H54 (cell line): ENCODE measurements at regions not wholly inside any gene's neighbourhood (a gene's known extent, or its start where the extent isn't known, plus 50 kb on each side); places are given as distances from the start of the nearest gene placed in this dataset.
A peak's percentile ranks its signal among the peaks of the same experiment; 100 is the strongest.

Experiments
- DNase-seq: peaks from one replicate; pipeline ENCODE4 v3.0.0; 2011; ENCODE audit warnings: low spot score, mixed read lengths; ENCODE audit not compliant: insufficient read length
- FAIRE-seq: peaks from 3 replicates; lab custom pipeline; 2011; peaks lifted over from hg19 to GRCh38; lab: Jason Lieb, UNC
- POLR2A ChIP-seq: IDR thresholded peaks from 2 replicates; pipeline ENCODE4 v1.6.1; 2011; ENCODE audit warnings: low read depth, mild to moderate bottlenecking, low read length

DNA sequence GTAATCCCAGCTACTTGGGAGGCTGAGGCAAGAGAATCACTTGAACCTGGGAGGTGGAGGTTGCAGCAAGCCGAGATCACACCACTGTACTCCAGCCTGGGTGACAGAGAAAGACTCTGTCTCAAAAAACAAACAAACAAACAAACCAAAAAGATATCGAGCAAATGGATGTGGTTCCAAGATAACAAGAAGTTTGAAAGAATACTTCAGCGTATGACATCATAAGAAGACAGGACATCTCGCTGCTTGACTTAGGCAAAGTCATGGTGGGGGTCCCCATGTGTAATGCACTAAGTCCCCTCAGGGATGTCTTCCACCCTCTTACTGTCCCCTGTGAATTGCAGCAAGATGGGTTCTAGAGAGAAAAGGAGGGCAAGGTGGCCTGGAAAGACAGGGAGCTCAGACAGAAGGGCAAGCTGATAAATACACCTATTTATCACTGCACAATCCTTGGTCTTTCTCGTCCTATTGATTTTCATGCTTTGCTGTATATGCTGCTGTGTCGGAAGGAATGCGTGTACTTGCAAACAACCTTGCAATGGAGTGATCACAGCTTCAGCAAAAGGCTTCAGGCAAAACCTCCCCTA, 115.0 kb downstream of the BDH1 start:
- DNase-seq (no peak), FAIRE-seq (no peak)
- TF ChIP-seq POLR2A = no peak

DNA sequence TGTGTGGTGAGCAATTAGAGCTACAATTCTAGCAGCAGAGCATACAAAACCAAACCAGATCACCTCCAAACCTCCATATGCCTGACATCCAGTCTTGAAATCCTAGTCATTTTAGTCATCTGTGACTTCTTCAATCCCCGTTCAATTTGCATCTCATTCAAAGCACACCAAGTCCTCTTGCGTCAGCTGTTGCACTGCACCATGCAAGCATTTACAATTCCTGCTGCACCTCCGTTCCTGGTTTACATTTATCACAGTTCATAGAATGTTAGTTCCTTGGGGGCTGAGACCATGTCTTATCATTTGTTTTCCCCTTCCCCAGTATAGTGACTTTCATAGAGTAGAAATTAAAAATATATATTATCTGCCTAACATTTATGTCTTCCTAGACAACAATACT, 116.9 kb downstream of the BDH1 start:
- no peak for FAIRE-seq
- no peak for TF ChIP-seq POLR2A
- no peak for DNase-seq

DNA sequence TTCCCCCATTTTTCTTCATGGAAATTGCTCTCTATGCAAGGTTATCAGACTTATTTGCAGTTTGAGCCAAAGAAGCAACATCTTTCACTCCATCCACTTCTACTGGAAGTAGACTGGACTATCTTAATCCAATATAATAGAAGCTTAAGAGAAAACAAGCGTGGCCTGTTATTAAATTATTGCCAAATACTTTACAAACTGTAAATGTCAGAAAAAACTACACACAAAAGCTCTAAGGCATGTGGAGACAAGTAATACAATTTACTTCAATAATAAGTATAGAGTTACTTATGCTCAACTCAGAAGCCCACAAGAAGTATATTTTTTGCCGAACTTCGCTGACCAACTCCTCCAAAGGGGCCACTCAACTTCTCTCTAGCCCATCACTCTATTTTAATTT, 120.3 kb downstream of the BDH1 start:
- no peak for TF ChIP-seq POLR2A
- no peak for DNase-seq
- no peak for FAIRE-seq

DNA sequence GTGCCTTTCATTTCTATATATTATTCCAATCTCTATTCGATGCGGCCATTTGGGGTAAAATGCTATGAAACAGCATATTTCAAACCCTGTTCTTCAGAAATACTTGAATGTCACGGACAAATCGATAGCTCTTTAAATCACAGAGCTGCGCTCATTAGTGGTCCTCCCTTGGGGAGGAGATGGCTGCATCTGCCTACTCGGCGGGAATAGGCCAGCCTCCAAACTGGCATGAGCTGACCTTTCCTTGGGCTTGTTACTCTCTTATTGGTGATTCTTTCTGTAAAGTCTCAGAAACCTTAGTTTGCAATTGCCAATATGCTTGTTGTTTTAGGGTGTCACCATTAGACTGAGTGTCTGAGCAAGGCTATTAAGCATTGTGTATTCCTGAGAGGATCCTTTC, 120.9 kb downstream of the BDH1 start:
- no peak for TF ChIP-seq POLR2A
- DNase-seq = no peak
- no peak for FAIRE-seq

DNA sequence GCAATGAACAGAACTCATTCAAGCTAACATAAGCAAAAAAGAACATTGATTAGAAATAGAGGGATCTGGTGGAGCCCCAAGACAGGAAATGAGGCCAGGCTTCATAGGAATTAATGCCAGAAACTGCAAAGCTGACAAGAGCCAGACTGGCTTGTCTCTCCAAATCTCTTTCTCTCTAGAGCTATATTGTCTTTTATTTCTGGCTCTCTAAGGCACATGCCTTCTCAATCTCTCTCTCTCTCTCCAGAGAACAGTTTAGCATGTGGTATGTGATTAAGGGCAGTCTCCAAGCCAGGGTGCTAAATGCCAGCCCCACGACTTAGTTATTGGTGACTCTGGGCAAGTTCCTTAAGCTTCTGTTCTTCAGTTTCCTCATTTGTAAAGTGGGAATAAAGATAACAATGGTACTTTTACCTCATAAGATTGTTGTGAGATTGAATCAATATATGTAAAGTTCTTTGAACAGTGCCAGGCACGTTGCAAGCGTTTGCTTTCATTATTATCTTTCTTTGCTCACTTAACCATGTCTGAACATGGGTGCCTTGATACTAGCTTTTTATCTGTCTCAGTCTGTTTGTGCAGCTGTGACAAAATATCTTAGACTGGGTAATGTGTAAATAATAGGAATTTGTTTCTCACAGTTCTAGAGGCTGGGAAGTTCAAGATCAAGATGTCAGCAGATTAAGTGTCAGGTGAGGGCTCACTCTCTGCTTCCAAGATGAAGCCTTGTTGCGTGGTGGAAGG, 123.2 kb downstream of the BDH1 start:
- FAIRE-seq = no peak
- TF ChIP-seq POLR2A = no peak
- DNase-seq = no peak

DNA sequence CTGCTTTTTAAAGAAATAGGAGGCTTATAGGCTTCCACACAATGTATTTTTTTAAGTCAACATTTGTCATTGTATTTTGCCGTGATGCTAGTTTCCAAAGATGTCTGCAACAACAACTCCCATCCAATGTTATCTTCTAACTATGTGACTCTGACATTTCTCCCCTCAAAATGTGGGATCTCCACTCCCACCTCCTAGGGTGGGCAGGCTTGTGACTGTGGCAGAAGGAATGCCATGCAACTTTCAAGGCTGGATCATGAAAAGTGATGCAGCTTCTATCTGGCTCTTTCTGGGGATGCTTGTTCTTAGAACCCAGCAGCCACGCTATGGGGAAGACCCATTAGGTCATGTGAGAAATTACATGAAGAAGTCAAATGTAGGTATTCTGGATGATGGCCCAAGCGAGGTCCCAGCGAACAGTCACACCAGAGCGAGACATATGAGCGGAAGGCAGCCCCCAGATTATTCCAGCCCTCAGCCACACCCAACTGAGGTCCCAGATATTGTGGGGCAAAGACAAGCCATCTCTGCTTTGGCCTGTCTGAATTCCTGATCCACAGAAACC, 124.3 kb downstream of the BDH1 start:
- no peak for TF ChIP-seq POLR2A

DNA sequence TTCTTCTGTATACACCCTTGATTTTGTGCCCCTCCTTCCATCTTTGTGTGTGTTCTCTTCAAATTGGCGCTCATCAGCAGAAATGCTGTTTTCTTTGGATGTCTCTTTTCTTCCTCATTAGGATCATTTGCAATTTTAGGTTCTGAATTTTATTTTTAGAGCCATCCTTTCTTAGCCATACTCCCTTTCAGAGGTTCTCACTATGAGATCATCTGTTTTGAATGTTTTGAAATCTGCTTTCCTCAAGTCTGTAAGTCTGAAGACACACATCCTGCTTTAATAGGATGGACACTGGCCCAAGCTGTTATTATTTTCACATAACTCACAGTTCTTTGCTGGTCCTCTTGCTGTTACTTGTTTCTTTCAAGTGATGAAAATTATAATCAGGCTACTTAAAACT, 124.8 kb downstream of the BDH1 start:
- DNase-seq (no peak), FAIRE-seq (no peak)
- no peak for TF ChIP-seq POLR2A

More for the DNA sequence above, 124.3 kb downstream of the BDH1 start:
- DNase-seq = no peak
- no peak for FAIRE-seq

DNA sequence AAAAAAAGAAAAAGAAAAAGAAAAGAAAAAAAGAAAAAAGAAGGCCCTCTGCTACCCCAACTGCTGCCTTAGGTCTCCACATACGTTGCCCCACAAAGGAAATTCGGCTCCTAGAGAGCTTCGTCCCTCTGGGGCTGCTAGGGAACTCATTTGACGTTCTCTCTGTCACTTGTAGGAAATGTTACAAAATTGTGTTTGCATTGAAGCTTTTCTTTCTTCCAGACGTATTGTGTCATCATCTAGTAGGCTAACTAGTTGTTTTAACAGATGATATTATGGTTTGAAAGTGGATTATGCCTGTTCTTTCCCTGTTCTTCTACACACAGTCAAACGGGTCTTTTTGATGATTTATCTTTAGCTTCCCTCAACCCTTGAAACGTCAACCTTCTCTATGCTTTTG, 125.3 kb downstream of the BDH1 start:
- DNase-seq (no peak), FAIRE-seq (no peak)
- no peak for TF ChIP-seq POLR2A

DNA sequence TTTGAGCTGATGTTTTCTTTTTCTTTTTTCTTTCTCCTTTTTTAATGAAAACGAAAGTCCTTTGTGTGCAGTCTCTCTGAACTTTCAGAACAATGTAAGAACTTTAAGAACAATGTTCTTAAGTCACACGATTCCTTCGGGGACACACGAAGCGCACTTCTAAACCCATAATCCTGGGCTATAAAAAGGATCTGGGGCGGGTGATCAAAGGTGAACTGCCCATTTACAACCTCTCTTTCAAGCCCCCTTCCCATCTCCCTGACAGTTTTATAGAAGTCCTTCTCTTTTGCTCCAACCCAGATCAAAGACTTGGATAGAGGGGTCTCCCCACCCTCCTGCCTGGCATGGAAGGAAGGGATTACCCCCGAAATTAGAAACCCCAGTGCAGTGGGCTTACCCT, 126.8 kb downstream of the BDH1 start:
- TF ChIP-seq POLR2A = no peak
- no peak for DNase-seq
- FAIRE-seq = no peak

DNA sequence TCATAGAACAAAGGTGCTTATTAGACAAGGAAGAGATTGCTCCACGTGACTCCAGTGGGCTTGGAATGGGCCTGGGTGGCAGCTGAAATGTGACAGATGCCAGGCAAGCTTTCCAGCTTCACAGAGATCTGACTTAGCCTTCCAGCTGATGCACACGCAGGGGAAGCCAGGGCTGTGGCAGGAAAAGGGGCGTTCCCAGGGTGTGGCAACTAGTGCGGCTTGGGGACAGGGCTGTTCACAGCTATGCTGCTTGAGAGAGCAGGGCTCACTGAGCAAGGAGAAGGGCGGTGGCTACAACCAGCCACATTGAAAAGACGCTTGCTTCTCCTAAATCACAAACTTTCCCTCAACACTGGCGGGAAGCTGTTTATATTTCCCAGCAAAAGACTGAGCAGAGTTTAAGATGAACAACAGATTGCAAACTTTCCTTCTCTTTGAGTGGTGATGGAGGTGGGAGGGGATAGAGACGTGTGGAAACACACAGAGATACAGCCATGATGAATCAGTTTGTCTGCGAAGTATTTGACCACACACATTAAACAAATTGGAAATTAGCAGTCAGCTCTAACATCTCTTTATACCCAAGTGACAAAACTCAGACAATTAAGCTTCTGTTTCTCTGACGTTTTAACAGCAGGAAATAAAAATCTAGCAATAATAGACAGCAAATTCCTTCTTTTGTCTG, 127.5 kb downstream of the BDH1 start:
- FAIRE-seq (peak; percentile 96), DNase-seq (peak; percentile 84)
- TF ChIP-seq POLR2A = peak; percentile 68

DNA sequence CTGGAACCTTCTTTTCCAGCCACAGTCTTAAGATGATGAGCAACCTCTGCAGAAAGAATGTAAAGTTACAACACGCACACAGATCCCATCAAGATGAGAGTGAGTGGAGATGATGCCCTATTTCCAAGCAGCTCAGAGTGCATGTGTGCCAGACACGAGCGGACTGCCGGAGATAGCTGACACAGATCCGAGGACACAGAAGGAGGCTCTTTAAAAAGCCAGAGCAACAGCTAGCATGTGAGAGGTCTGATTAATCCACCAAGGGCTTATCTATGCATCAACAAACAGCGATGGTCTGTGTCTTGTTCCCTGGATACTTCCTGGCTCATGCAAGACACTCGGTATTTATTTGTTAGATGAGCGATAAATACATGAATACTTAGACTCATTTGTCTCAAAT, 128.6 kb upstream of the DLG1 start:
- no peak for TF ChIP-seq POLR2A
- no peak for FAIRE-seq

DNA sequence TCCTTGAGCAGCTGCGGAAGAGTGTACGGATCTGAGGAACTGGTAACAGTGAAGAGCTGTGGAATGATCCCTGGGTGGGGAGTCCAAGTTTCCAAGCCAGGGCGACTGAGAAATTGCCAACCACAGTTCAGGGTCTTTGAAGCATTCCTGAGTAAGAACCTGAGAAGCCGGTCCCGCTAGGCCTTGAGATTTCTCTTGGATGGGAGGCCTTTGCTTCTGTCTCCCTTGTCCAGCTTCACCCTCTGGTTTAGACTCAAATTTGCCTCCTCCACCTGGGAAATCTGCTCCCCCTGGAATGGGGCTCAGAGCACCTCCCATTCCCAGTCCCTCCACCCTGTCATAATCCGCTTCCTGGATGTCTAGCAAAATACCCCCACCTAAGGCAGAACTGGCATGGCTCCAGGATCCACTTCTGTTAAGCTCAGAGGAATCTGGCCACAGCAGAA, 127.7 kb upstream of the DLG1 start:
- FAIRE-seq (no peak), DNase-seq (no peak)
- TF ChIP-seq POLR2A = no peak

More for the DNA sequence above, 128.6 kb upstream of the DLG1 start:
- DNase-seq = no peak

DNA sequence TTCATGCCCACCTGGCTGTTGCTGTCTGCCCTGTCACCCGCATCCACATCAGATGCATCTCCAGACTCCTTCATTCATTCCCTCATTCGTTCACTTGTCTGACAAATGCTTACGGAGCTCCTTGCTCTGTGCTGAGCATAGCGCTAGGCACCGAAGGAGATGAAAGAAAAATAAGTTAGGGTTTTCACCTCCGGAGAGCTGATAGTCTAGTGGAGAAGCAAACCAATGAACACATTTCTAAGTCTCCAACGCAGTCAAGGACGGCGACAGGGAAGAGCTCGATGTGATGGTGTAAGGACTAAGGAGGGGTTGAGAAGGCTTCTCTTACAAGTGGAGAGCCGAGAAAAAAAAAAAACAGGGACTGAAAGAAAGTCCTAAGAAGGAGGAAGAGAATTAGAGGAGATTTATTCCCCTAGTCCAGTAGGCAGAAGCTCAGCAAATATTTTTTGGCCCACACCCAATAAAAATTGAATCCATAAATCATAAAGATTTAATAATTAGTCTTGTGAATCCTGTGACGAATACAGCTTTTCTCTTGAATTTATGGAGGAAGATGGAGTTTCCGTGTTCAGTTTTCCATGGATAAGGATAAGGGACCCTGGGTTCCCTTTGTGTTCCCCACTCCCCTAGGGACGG, 127.2 kb upstream of the DLG1 start:
- FAIRE-seq (no peak), DNase-seq (no peak)
- no peak for TF ChIP-seq POLR2A
